HG03025 (cell line): ENCODE measurements at regions not wholly inside any gene's neighbourhood (a gene's known extent, or its start where the extent isn't known, plus 50 kb on each side); places are given as distances from the start of the nearest gene placed in this dataset.
"Not testable (repeated sequence)": the region's sequence is repeated elsewhere in the genome, so short reads cannot be mapped to it uniquely, and the experiment has no call there.

Experiments
- ATAC-seq: cut with Tn5 transposase; IDR thresholded peaks from one replicate; pipeline ENCODE4 v1.9.1; 2021; ENCODE audit warnings: mild to moderate bottlenecking, moderate library complexity; ENCODE audit not compliant: unreplicated experiment, low FRiP score

DNA sequence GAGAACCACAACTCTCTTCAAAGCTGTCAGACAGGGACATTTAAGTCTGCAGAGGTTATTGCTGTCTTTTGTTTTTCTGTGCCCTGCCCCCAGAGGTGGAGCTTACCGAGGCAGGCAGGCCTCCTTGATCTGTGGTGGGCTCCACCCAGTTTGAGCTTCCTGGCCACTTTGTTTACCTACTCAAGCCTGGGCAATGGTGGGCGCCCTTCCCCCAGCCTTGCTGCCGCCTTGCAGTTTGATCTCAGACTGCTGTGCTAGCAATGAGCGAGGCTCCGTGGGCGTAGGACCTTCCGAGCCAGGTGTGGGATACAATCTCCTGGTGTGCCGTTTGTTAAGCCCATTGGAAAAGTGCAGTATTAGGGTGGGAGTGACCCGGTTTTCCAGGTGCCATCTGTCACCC is 822.1 kb downstream of the KCNMA1 start:
- not testable (repeated sequence) for ATAC-seq

DNA sequence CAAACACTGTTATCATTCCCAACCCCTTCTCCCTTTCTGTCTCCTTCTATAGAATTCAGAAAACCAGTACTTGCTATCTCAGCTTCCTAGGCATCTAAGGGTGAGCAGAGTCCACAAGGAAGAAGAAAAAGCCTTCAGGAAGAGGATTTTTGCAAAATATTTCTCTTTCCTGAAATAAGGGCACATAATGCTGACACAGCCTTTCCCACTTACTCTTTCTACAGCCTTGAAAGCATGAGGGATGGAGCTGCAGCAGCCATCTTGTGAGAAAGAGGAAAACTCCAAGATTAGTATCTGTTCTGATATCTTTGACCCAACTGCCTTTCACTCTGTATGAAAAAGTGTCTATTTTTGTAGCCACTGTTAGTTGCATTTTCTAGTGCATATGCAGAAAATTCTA is 826.2 kb downstream of the KCNMA1 start:
- no peak for ATAC-seq

DNA sequence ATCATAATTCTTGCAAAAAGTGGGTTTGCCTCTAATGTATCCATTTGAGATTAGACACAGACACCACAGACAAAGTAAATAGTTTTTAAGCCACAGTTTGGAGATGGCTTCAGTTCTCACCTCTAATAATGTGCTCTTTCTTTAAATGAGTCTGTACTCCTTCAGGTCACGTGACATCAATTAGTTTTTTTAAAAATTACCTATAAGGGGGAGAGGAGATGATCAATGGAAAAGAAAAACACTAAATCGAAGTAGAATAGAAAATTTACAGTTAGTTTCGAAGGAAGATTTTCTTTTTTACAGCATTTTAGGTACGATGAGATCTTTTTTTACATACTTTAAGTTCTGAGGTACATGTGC is 849.2 kb downstream of the KCNMA1 start:
- no peak for ATAC-seq

DNA sequence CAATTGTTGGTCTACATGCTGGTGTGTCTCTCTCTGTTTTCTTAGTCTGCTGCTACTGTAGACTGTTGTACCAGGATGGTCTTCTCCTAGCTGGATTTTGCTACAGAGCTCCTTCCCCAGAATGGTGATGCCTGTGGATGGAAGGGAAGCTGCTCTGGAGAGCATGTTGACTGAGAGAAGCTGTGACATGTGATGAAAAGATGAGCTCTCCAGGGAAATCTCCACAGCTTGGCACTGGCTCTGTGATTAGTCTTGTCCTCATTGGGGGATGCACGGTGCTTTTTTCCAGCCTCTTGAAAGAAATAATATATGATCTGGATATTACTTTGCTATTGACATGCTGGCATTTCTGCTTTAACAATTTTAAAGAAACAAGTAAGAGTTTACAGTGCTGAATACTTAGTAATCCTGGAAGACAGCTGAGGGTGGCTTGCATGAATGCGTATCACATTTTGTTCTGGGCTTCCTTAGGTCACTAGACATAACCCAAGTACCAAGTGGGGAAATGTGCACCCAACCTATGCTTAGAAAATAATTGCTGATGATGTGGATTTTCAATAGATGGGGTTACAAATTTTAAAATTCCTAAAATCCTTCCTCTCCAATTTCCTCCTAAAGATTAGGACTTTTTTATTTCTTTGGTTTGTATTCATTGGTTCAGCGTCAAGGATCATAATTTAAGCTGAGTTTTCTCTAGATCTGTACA is 849.7 kb downstream of the KCNMA1 start:
- ATAC-seq, result no peak

DNA sequence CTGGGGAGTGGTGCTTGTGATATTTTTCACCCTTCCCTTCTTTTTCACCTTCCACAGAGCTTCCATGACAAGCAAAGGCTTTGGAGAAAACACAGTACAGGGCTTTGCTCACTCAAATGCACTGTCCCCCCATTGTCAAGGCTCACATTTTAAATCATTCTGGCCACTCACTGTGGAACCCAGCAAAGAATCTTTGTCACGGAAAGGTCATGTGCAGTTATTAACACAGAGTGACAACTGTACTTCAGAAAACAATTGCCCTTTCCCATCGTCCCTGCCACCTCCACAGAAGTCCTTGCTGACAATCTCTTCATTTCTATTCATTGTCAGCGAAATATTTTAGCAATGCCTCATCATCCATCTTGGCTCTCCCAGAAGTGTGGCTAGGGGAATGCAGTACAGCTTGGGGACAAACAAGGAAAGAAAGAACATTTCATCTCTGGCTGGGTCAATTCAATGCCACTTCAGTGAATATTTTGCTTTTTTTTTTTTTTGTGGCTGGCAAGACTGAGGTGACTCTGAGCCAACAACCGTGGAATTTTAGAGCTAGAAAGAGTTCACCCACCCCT is 851.0 kb downstream of the KCNMA1 start:
- no peak for ATAC-seq

DNA sequence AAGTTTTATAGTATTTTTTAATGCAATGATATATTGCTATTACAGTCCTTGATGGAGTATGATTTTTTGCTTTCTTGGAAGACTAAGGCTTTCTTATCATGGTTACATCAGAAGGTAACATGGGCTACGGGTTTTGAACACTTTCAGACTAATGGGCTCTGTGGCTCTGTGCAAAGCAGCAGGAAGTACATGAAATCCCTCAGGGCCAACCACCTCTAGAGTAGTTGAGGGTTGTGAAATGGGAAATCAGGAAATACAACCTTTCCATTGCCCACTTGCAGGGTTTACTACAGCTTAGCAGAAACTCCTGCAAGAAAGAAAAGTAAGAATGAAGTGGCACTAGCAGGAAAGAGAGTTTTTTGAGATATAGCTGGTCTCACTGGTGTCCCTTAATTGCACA is 853.5 kb downstream of the KCNMA1 start:
- no peak for ATAC-seq

DNA sequence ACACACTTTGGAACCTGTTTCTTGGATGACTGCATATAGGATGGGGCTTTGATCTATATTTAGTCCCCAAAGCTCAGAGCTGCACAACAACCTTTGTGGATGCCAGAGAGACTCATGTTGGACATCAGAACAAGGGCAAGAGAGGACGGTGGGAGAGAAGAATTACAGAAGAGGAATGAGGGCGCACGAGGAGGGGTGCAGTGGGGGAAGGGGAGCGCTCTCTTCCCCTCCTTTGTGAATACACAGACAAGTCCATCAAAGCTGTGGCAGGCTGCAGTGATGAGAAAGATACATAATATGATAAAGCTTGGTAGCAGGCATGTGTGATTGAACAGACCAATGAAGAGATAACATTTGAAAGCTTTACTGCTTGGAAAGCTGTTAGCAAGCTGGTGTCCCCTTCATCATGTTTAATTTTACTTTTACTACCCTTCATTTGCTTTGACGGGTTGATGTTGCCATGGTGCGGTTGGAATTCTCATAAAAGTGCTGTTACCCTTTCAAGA is 857.8 kb downstream of the KCNMA1 start:
- no peak for ATAC-seq

DNA sequence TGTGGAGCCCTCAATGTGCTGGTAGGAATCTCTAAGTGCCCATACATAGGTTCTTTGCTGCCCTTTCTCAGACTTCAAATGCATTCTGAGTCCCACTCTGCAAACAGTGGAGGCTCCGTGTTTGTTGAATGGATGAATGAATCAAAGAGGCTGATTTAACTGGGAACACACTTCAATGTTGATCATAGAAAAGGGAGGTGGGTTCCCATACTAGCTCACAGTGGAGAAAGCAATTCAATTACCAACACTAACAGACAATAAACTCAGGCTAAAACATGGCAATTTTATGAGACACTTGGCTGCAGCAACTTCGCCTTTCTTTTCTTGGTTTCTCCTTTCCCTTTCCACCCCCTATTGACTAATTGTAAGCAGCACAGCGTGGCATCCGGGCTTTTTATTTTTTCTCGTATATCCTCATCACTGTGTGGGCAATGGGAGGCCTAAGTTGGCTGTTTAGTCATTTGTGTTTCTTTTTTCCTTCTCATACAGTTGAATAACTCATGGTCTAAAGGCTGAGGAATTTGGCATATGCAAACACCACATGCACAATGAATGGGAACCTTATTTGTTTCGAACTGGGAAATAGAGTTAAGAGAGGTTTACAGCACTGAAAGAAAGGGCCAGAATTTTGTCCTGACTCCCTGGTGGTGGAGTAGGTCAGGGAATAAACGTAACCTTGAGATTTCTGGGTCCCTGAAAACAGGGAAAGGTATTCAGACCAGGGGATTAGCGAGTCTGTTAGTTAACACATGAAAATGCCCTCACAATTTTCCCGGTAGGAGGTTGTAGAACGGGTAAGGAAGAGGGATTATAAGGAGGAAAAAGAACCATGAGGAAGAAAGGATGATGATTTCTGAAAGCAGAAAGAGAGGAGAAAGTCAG is 858.5 kb downstream of the KCNMA1 start:
- no peak for ATAC-seq

DNA sequence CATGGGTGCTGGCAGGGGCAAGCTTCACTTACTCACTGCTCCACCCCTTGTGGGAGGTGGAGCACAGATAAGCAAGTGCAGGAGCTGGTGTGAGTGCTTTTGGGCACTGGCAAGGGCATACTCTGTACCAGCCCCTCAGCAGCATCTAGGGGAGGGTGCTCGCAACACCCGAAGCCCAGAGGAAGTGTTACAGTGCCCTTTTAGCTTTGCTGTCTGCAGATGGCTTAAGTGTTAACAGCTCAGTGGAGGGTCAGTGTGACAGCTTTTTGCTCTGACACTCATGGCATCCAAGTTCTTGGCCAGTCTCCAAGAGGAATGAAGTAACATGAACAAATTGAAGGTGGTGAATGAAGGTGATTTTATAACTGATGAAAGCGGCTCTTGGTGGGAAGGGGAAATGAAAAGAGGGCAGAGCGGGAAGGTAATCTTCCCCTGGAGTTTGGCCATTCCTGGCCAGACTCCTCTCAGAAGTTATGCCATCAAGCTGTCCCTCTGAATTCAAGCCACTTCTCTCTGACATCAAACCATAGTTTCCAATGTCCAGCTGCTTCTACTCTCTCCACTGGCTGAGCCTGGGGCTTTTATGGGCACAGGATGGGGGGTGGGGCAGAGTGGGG is 862.5 kb downstream of the KCNMA1 start:
- ATAC-seq, result no peak

DNA sequence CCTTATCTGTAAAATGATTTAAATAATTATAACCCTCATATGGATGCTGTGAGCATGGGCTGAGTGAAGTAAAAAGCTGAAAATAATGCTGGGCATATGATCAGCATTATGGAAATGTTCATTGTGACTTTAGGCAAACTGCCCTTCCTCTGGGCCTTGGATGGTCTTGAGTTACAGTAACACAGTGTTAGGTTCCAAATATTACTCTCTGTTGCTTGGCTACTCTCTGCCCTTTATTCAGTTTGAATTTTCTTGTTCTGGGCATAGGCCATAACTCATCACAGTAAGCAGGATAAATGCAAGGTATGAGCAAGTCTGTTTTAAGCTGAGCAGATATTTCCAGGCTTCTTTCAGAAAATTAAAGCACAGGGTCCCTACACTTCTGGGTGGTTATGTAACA is 868.0 kb downstream of the KCNMA1 start:
- no peak for ATAC-seq

DNA sequence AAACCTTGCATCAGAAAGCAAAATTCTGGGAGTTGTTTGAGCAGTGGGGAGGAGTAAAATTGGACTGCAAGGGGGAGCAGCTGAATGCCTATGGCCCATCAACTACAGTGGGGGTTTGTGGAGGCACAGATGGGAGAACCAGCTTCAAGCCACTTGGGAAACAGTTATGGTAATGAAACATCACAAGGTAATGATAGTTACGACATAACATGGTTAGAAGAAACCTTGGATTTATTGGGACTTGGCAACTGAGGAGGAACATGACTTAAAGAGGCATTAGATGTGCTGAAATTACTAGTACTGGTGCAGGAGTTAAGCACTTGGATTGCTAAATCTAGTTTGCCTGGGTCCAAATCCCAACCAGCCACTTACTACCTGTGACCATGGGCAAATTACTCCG is 868.4 kb downstream of the KCNMA1 start:
- ATAC-seq, result no peak

DNA sequence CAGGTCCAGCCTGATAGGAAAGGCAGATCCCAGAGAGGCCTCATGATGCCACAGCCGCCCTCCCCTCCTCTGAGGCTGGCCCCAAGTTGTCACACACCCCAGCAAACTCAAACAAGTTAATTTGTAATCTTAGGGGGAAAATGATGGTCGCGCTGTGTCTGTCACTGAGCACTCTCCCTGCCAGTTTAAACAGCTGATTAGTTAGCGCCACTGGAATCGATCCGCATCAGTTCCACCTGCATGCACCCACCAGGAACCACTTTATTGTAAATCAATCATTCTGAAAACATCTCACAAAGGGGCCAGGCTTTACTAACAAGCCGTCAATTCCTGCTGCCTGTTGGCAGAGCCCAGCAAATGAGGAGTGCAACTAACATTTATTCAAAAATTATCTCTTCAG is 870.9 kb downstream of the KCNMA1 start:
- ATAC-seq, result no peak

DNA sequence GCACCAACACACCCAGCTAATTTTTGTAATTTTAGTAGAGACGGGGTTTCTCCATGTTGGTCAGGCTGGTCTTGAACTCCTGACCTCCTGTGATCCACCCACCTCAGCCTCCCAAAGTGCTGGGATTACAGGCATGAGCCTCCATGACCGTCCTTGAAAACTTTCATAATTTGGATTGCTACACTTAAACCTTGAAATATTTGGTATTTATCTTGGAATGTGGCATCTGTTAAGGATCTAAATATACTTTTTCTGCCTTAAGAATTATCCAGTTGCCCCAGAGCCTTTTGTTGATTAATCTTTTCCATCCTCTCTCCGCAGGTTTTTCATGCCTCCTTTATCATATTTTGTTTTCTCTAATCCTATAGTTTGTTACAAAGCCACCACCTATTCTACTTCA is 872.7 kb downstream of the KCNMA1 start:
- ATAC-seq, result not testable (repeated sequence)

DNA sequence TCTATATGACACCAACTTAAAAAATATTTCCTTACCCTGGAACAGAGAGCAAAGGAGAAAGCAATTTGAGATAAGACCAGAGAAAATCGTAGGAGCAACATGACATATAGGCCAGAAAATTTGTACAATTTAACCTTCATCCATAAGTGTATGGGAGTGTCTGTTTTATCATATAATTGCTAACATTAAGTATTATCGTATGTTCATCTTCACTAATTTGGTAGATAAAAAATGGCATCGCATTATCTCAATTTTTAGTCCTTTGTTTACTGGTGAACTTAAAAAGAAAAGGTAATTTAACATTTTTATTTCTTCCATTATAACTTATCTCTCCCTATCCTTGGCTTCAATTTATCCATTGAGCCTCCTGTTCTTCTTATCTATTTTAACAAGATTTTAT is 873.4 kb downstream of the KCNMA1 start:
- ATAC-seq, result no peak

DNA sequence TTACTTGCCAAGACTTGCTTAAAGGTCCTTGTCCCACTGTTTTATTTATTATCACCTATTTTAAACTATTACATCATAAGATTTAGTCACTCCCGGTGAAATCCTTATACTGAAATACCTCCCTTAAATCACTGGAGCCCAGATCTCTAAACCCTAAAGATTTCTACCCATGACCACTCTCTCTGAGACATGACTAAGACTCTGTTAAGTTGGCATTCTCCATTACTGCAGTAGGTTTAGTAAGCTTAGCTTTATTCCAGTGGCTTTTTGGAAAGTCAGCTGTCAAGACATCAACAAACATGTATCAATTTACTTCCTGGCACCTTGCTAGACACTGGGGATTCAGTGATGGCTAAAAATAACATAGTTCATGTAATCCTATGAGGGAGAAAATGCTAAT is 874.2 kb downstream of the KCNMA1 start:
- no peak for ATAC-seq

DNA sequence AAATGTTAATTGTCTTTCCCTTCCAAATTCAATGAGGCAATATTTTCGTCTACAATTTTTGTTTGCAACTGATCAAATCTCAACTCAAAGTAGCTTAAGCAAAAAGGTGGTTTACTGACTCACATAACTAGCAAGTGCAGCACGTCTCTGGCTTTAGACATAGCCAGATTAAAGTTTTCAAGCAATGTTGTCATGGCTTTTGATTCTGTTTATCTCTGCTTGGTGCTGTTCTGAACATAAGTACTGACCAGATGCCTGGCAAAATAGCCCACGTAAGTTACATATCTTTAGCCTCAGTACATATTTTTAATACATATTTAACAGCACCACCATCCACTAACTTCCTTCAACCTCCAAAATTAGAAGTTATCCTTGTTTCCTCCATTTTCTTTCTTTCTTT is 877.9 kb downstream of the KCNMA1 start:
- ATAC-seq, result no peak

DNA sequence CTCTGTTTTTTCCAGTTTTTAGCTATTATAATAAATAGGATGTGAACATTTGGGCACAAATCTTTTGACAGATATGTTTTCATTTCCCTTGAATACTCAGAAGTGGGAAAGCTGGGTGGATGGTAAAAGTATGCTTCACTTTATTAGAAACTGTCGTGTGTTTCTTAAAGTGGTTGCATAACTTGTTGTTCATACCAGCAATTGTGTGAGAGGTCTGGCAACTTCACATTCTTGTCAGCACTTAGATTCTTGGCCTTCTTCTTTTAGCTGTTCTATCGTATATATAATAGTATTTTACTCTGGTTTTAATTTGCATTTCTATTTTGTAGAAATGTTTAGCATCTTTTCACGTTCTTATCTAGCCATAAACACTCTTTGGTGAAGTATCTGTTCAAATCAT is 894.4 kb downstream of the KCNMA1 start:
- no peak for ATAC-seq

DNA sequence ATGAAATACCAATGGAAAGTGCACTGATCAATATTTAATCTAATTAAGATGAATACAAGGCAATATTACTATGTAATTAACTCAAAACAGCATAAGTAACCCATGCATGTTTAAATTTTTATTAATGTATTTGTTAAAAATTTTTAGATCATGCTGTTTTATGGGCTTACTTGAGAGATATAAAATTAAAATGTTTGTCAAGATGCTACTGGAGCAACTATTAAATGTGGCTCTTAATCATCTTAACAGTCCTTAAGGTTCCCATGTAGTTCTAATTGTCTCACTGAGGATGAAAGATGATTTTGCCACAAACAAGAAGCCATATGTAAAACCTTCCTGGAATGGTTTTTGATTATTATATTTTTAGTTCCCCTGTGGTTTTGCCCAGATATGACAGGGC is 897.1 kb downstream of the KCNMA1 start:
- ATAC-seq, result no peak

DNA sequence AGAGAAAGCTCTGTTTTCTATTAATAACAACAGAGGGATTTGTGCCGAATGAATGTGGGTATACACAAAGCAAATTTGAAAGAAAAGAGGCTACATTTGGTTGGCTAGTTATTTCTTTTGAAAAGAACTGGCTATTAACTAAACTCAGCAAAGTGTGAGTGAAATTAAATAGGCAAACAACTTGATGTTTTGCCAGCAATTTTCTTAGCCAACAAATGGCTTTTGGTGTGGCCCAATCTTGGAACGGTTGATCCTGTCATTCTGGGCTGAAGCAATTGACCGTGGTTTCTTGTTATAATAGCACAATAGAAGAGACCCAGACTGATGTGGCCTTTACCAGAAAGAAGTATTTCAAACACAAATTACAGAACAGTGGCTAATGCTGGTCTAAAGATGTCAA is 898.6 kb downstream of the KCNMA1 start:
- ATAC-seq, result no peak

DNA sequence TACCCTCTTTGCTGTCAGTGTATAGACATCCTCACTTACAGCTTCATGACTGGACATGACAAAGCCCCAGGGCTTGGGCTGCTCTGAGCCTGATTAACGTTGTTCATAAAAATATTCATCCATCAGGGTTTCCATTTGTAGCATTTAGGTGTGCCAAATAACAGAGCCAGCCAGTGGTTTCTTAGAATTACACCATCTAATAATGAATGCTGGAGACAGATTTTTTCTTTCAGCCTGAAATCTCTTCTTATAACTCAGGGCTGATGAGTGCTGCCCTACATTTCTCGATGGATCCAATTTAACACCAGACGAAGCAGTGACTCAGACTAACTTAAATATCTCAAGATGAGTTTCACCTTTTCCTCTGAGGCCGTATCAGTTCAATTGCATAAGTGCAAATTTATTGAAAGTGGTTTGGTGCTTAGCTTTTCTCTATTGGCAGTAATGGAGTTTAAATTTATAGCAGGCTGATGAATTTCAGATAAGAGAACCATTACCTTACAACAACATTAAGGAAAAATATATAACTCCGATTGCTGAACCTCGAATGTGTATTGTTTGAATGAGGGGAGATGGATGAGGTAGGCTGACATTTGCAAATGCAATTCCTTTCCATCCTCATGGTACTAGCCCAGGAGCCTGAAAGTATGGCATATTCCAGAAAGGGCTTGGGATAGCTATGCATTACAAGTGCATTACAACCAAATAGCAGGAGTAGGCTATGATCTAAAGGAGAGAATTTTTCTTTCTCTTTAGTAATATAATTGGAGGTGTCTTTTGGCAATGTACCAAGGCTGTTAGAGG is 900.6 kb downstream of the KCNMA1 start:
- no peak for ATAC-seq
